SK-N-SH (cell line): ENCODE measurements at regions not wholly inside any gene's neighbourhood (a gene's known extent, or its start where the extent isn't known, plus 50 kb on each side); places are given as distances from the start of the nearest gene placed in this dataset.

Source experiments
- CHD2 ChIP-seq: fragments of 150-350 bp; IDR thresholded peaks from 2 replicates; pipeline ENCODE4 v1.6.1; 2018; ENCODE audit warnings: low read length; ENCODE audit not compliant: partially characterized antibody
- CTCF ChIP-seq: fragments of 200-600 bp; sonication (generic); IDR thresholded peaks from 2 replicates; pipeline ENCODE4 v1.6.1; 2017; ENCODE audit warnings: antibody characterized with exemption, mild to moderate bottlenecking, moderate library complexity
- EP300 ChIP-seq, 2 experiments: IDR thresholded peaks; 2 replicates each; pipeline versions ENCODE4 v1.4.0 to v1.6.1; 2012; ENCODE audit warnings: borderline replicate concordance in 1 of 2, low read depth in 1 of 2, low read length in 1 of 2
- EZH2phosphoT487 ChIP-seq: fragments of 200-600 bp; sonication (generic); IDR thresholded peaks from 2 replicates; pipeline ENCODE4 v1.6.1; 2017; ENCODE audit warnings: low read depth, mixed run types, mild to moderate bottlenecking, antibody characterized with exemption, moderate library complexity, borderline replicate concordance
- FOXM1 ChIP-seq: IDR thresholded peaks from 2 replicates; pipeline ENCODE4 v1.4.0; 2012; ENCODE audit warnings: low read depth, mild to moderate bottlenecking
- GATA2 ChIP-seq: sonication (generic); formaldehyde crosslinking; IDR thresholded peaks from 2 replicates; pipeline ENCODE4 v1.5.0; 2020; ENCODE audit warnings: mild to moderate bottlenecking, missing genetic modification reagents
- JUND ChIP-seq: IDR thresholded peaks from 2 replicates; pipeline ENCODE4 v1.4.0; 2012
- MAX ChIP-seq: IDR thresholded peaks from 2 replicates; pipeline ENCODE4 v1.4.0; 2012; ENCODE audit warnings: low read depth
- PBX3 ChIP-seq: IDR thresholded peaks from 2 replicates; pipeline ENCODE4; 2012
- POLR2AphosphoS5 ChIP-seq: IDR thresholded peaks from 2 replicates; pipeline ENCODE4 v1.6.1; 2012; ENCODE audit warnings: low read depth, low read length
- RAD21 ChIP-seq: IDR thresholded peaks from 2 replicates; pipeline ENCODE4 v1.6.1; 2012; ENCODE audit warnings: mild to moderate bottlenecking, low read length
- YY1 ChIP-seq: IDR thresholded peaks from 2 replicates; pipeline ENCODE4 v1.4.0; 2012; ENCODE audit warnings: low read depth, mild to moderate bottlenecking

- TF ChIP-seq CTCF (no peak), YY1 (no peak), POLR2AphosphoS5 (no peak), JUND (no peak), EZH2phosphoT487 (no peak), PBX3 (no peak), CHD2 (no peak), MAX (no peak), EP300 (IDR thresholded peaks at IDR 0.05; ENCODE audit: borderline replicate concordance in 1 of 2, low read depth in 1 of 2, low read length in 1 of 2) (no peak), GATA2 (CRISPR knock-in tag) (no peak), FOXM1 (no peak), RAD21 (no peak)
Measured at GRCh38 chr1:229116114-229116513, 154.8 kb upstream of the RAB4A start.
